ENCODE measurements at regions not wholly inside any gene's neighbourhood (a gene's known extent, or its start where the extent isn't known, plus 50 kb on each side); places are given as distances from the start of the nearest gene placed in this dataset.

- no peak for DNase-seq
Measured at GRCh38 chr15:94535298-94536048, 304.1 kb downstream of the MCTP2 start.

- no peak for DNase-seq
Measured at GRCh38 chr15:94536549-94536948, 305.2 kb downstream of the MCTP2 start.

- no peak for DNase-seq
Measured at GRCh38 chr15:94538280-94538679, 306.9 kb downstream of the MCTP2 start.

GRCh38 chr15:94542391-94542790, 311.0 kb downstream of the MCTP2 start:
- DNase-seq, result no peak

- DNase-seq, result no peak
Measured at GRCh38 chr15:94546808-94547207, 315.4 kb downstream of the MCTP2 start.

GRCh38 chr15:94547711-94548110, 316.4 kb downstream of the MCTP2 start:
- no peak for DNase-seq

- no peak for DNase-seq
Measured at GRCh38 chr15:94555841-94556519, 324.6 kb downstream of the MCTP2 start.

- DNase-seq, result no peak
Measured at GRCh38 chr15:94561036-94561689, 329.8 kb downstream of the MCTP2 start.

GRCh38 chr15:94563456-94563855, 332.1 kb downstream of the MCTP2 start:
- DNase-seq, result no peak

GRCh38 chr15:94576889-94577533, 345.6 kb downstream of the MCTP2 start:
- peak in 1 of 2 experiments; percentile 3 for DNase-seq

- DNase-seq, result no peak
Measured at GRCh38 chr15:94579286-94579685, 347.9 kb downstream of the MCTP2 start.

- DNase-seq, result no peak
Measured at GRCh38 chr15:94580211-94580885, 349.0 kb downstream of the MCTP2 start.

- DNase-seq, result no peak
Measured at GRCh38 chr15:94582368-94582767, 351.0 kb downstream of the MCTP2 start.

GRCh38 chr15:94584833-94585244, 353.5 kb downstream of the MCTP2 start:
- peak; percentile 6 to 30 for DNase-seq

GRCh38 chr15:94586099-94586498, 354.7 kb downstream of the MCTP2 start:
- no peak for DNase-seq

- DNase-seq, result no peak
Measured at GRCh38 chr15:94587113-94587512, 355.8 kb downstream of the MCTP2 start.

GRCh38 chr15:94588993-94589392, 357.6 kb downstream of the MCTP2 start:
- DNase-seq, result no peak

- no peak for DNase-seq
Measured at GRCh38 chr15:94592495-94592894, 361.1 kb downstream of the MCTP2 start.

- no peak for DNase-seq
Measured at GRCh38 chr15:94596707-94597106, 365.3 kb downstream of the MCTP2 start.

GRCh38 chr15:94600505-94600904, 369.1 kb downstream of the MCTP2 start:
- DNase-seq, result no peak

GRCh38 chr15:94602754-94603470, 371.6 kb downstream of the MCTP2 start:
- DNase-seq, result no peak

GRCh38 chr15:94606286-94606685, 374.9 kb downstream of the MCTP2 start:
- DNase-seq, result no peak

Data from stimulated activated CD4-positive, alpha-beta T cell treated with anti-CD3 and anti-CD28 coated beads, Interleukin-4, amount 100 ng/mL, for 4 hours (primary cell).